ENCODE measurements at regions not wholly inside any gene's neighbourhood (a gene's known extent, or its start where the extent isn't known, plus 50 kb on each side); places are given as distances from the start of the nearest gene placed in this dataset.

- TF ChIP-seq CTCF (IDR thresholded peaks at IDR 0.05; ENCODE audit: extremely low read depth in 1 of 2, insufficient read depth in 1 of 2, low read depth in 1 of 2, low read length in 2 of 2) (no peak), POLR2A (IDR thresholded peaks at IDR 0.05; ENCODE audit: low read depth, low read length) (no peak), EZH2 (IDR thresholded peaks at IDR 0.05; ENCODE audit: borderline replicate concordance, low read depth, low read length, severe bottlenecking) (no peak), MAX (IDR thresholded peaks at IDR 0.05; ENCODE audit: insufficient read depth, insufficient read length) (no peak), MYC (IDR thresholded peaks at IDR 0.05; ENCODE audit: low read depth, low read length) (no peak), JUN (IDR thresholded peaks at IDR 0.05; ENCODE audit: borderline replicate concordance, insufficient read depth, insufficient read length, low read depth) (no peak), POLR2AphosphoS5 (IDR thresholded peaks at IDR 0.05; ENCODE audit: insufficient read depth, low read depth, low read length) (no peak)
Measured at GRCh38 chr15:35145336-35145735, 60.2 kb upstream of the NANOGP8 start.

Data from endothelial cell of umbilical vein (primary cell).